HG02884 (cell line): ENCODE measurements at regions not wholly inside any gene's neighbourhood (a gene's known extent, or its start where the extent isn't known, plus 50 kb on each side); places are given as distances from the start of the nearest gene placed in this dataset.
A peak's percentile ranks its signal among the peaks of the same experiment; 100 is the strongest.

Experiments used
- ATAC-seq: cut with Tn5 transposase; IDR thresholded peaks from one replicate; pipeline ENCODE4 v1.9.1; 2021; ENCODE audit warnings: mild to moderate bottlenecking, moderate library complexity; ENCODE audit not compliant: unreplicated experiment

DNA sequence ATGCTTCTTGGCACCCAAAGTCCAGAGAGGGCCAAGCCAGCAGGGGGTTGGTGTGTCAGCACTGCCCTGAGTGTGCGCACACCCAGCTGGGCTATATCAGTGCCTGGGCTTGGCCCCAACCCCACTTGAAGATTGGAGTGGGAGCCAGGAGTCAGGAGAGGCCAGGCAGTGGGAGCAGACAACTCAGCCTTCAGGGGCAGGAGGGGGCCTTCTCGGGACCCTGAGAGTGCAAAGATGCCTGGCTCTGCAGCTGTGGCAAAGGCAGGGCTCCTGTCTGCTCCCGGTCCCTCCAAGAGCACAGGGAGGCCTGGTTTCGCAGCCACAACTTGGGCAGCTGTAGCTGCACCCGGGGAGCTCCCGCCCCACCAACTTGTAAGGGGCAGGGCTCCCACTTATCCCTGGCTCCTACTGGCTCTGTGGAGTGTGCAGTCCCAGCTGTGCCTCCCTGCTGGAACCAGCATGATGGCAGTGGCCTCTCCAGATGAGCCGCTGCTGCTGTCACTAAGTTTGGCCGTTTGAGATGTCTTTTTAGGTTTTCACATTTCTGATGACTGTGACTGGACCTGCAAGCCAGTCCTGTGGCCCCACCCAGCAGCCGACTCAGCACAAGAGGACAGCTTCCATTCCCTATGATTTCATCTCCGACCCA lies 148.8 kb upstream of the HS6ST1 start:
- ATAC-seq: no peak

DNA sequence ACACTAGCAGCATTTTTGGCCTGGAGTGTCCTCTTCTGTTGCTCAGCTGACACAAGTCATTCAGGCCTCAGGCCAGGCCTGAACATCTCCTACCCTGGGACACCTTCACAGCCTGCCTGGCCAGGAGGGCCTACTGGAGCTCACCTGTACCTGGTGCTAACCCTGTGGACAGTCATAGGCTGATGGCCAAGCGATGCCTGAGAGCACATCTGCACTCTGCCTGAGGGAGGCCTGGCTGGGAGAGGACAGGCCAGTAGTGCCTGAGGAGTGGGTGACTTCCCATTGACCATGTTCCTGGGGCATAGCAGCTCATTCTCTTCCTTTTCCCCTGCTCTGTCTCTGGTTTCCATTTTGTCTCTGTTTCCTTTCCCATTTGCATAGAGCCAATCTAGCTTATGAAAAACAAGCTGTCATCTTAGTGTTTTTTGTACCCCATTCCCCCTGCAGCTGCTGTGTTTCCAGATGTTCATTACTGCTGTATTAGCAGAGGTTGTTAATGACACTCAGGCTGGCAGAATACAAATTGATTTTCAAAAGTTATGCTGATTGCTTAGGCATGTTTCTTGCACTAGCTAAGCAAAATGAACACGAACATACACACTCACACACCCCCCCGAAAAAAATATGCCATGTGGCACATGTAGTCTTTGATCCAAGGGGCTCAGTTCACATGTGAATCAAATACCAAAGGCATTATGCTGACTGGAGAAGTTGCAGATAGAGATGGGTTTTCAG lies 149.7 kb upstream of the HS6ST1 start:
- no peak for ATAC-seq

DNA sequence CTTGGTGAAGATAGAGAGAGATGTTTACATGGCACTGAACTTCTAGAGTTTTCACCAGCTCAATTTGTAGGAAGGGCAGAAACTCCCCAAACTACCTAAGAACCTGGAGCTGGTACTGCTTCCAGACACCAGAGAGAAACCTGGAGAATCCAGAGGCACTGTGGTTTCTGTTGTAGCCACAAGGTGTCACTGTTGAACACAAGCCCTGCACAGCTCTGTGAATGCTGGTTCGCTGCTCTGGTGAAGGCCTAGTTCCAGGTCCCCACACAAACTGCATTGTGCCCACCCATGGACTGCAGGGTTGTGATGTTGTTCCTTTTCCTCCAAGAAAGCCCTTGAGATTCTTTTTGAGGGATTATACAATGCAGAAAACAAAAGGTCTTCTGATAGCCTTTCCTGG lies 150.5 kb upstream of the HS6ST1 start:
- no peak for ATAC-seq

DNA sequence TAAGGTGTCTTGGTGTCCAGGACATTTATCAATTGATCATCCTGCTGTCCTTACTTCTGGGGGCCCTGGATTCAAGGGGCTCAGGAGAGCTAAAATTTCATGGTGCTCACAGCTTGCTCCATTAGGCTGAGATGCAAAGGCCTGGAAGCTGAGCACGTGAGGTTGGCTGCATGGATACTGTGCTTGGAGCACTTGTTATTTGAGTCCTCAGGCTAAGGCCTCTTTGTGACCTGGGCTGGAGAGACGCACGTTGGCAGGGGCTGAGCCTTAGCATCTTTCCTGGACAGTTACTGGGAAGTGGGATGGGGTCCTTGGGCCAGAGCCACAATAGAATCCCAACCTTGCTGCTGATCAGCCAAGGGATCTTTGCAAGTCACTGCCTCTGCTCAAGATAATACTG lies 151.2 kb upstream of the HS6ST1 start:
- no peak for ATAC-seq

- peak; percentile 42 for ATAC-seq
Observed at GRCh38 chr2:128472789-128473174, 154.1 kb upstream of the HS6ST1 start.

GRCh38 chr2:128473175-128474035 lies 154.7 kb upstream of the HS6ST1 start:
- ATAC-seq: peak; percentile 73

GRCh38 chr2:128474036-128474955 lies 155.6 kb upstream of the HS6ST1 start:
- ATAC-seq: no peak

GRCh38 chr2:128474962-128475361 lies 156.3 kb upstream of the HS6ST1 start:
- no peak for ATAC-seq

GRCh38 chr2:128475427-128476211 lies 157.0 kb upstream of the HS6ST1 start:
- ATAC-seq: no peak

DNA sequence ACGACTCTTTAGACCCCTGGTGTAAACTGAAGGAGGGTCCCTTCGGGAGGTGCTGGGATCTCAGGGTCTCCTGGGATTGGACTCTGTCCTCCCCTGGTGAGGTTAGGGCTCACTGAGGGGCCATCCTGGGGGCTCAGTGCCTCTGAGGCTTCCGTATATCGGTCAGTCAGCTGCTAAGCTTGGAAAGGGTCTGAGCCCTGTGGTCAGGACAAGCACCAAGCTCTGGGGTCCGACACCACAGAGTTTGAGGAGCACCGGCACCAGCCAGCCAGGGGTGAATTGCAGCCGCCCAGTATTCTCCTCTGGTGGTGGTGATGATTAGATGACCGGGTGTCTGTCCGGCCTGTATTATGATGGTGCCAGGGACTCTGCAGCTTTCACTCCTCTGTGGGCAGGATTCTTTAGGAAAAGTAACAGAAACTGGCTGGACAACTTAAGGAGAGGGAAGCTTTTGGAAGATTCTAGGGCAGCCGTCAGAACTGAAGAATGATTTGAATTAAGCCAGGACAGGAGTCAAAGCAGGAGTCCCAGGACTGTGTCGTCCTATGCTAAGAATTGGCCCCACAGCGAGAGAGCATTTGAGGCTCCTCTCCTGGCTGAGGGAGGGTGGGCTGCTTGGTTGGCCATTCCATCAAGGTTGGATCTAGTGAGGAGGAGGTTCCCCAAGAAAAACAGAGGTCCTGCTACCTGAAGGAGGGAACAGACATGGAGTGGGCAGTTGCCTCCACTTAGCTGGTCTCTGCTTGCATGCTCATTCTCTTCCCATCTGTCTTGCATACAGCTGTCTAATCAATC lies 158.6 kb upstream of the HS6ST1 start:
- no peak for ATAC-seq

DNA sequence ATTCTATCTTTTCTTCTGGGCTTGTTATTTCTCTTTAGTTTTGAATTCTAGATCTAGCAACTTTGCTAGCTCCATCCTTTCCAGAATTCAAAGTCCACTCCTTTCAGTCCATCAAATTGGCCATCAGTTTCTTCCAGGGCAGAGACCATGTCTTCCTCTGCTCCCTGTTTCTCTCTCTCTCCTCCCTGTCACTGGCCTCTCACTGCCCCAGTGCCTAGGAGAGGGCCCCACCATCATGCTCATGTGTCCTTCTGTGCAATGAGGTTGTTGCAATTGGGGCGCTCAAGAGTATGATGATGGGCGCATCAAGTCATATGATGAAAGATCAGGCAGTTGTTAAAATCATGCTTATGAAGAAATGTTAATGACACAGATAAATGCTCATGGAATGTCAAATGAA lies 159.2 kb upstream of the HS6ST1 start:
- no peak for ATAC-seq

DNA sequence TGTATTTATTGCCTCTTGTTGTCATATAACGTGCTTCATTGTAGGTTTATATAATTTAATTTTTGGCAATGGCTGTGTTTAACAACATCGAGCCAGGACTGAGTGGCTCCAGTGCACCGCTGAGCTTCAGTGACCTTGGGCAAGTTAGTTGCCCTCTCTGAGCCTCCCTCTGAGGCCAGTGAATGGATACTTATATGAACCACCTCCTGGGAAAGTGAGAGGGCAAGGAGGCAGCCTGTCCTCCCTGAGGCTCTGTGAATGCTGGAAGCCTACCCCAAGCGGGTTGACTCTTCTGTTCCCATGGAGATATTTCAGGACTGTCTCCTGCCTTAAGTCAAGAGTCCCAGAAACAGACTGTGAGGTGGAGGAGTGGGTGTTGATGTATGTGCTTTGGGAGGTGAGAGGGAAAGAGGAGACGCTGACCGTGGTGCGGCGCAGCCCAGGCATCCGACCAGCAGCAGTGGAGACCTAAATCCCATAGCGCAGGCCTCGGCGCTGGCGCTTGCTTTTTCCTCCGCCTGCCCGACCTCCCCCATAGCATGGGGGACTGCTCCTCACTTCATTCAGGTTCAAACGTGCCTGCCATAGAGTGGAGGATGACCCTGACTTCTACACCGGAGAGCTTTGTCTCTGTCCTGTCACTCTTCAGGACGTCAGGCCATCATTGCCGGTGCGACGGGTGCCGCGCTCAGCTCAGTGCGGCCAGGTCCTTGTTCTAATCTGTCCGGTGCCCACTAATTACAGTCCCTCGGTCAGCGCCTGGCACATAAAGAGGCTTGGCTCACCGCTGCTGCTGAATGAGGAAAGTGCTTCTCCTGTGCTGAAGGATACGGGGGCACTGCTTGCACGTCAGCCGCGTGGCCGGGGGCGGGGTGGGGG lies 167.3 kb upstream of the HS6ST1 start:
- no peak for ATAC-seq

DNA sequence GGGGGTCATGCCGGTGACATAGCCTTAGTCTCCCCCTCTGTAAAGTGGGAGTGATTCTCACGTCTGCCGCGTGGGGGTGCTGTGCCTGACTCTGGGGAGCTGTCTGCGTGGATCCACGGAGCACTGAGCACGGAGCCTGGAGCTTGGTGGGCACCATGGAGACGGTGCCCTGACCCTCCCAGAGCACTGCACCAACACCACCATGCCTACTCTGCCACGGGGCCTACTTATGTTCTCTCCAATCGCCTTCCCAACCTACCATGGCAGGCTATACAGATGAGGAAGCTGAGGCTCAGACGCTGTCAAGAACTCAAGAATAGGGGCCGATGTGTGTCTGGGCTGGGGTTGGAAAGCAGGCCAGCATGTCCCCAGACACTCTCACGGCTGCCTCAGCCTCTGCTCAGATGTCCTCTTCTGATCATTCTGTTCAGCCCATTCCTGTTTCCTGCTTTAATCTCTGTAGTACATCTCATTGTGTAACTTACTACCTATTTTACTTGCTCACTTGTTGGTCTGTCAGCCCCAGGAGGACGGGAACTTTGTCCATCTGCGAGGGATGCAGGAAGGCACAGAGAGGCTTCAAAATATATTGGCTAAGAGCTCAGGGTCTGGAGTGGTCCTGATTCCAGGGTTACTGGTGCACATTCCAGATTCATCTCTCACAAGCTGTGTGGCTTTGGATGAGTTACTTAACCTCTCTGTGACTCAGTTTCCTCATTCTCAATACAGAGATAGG lies 168.1 kb upstream of the HS6ST1 start:
- ATAC-seq: no peak

GRCh38 chr2:128487650-128488387 lies 169.2 kb upstream of the HS6ST1 start:
- no peak for ATAC-seq

- no peak for ATAC-seq
Observed at GRCh38 chr2:128488434-128488833, 169.8 kb upstream of the HS6ST1 start.

DNA sequence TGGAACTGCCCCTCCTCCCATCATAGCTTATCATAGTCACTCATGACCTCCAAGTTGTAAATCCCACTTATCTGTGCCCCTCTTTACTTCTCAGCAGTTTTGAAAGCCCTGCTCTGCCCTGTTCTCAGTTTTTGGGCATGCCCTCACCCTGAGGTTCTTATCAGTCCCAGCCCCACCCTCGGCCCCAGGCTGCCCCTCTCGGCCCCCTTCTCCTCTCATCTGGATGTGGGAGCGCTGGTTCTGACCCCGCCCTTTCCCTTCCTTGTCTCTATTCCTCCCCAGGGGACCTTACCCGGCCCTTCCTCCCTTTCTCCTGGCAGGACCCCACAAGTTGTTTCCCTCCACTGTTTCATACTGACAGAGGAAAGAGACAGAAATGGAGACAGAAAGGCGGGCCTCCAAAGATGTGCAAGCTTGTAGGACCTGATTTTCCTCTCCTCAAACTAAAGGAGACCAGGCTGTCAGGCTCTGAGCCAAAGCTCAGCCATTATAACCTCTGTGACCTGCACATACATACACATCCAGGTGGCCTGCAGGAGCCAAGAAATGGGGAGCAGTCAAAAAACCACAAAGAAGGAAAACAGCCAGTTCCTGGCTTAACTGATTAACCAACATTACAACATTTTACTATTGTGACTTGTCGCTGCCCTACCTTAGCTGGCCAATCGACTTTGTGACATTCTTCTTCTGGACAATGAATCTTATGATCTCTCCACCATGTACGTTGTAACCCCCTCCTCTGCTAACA lies 171.0 kb upstream of the HS6ST1 start:
- no peak for ATAC-seq
